GM19328 (cell line): ENCODE measurements at regions not wholly inside any gene's neighbourhood (a gene's known extent, or its start where the extent isn't known, plus 50 kb on each side); places are given as distances from the start of the nearest gene placed in this dataset.

Experiments
- ATAC-seq: cut with Tn5 transposase; IDR thresholded peaks from one replicate; pipeline ENCODE4 v1.9.1; 2021; ENCODE audit warnings: mild to moderate bottlenecking, moderate library complexity; ENCODE audit not compliant: unreplicated experiment

- ATAC-seq, result no peak
Measured at GRCh38 chr19:30293051-30293785, 79.0 kb upstream of the ZNF536 start.

- no peak for ATAC-seq
Measured at GRCh38 chr19:30297969-30298368, 74.2 kb upstream of the ZNF536 start.

- ATAC-seq, result no peak
Measured at GRCh38 chr19:30303131-30303654, 69.0 kb upstream of the ZNF536 start.

- ATAC-seq, result no peak
Measured at GRCh38 chr19:30304540-30304939, 67.6 kb upstream of the ZNF536 start.

- ATAC-seq, result no peak
Measured at GRCh38 chr19:30305346-30306060, 66.7 kb upstream of the ZNF536 start.

GRCh38 chr19:30307191-30307974, 64.8 kb upstream of the ZNF536 start:
- no peak for ATAC-seq

GRCh38 chr19:30309176-30309575, 63.0 kb upstream of the ZNF536 start:
- no peak for ATAC-seq

- no peak for ATAC-seq
Measured at GRCh38 chr19:30309905-30310601, 62.1 kb upstream of the ZNF536 start.

- no peak for ATAC-seq
Measured at GRCh38 chr19:30310602-30311263, 61.5 kb upstream of the ZNF536 start.

- no peak for ATAC-seq
Measured at GRCh38 chr19:30311911-30312310, 60.3 kb upstream of the ZNF536 start.

- ATAC-seq, result no peak
Measured at GRCh38 chr19:30312582-30313352, 59.4 kb upstream of the ZNF536 start.

GRCh38 chr19:30313353-30313750, 58.8 kb upstream of the ZNF536 start:
- ATAC-seq, result no peak

- no peak for ATAC-seq
Measured at GRCh38 chr19:30314056-30314804, 58.0 kb upstream of the ZNF536 start.

GRCh38 chr19:30314805-30315155, 57.4 kb upstream of the ZNF536 start:
- ATAC-seq, result no peak

GRCh38 chr19:30315159-30315558, 57.0 kb upstream of the ZNF536 start:
- no peak for ATAC-seq

GRCh38 chr19:30316000-30316491, 56.1 kb upstream of the ZNF536 start:
- ATAC-seq, result no peak

- ATAC-seq, result no peak
Measured at GRCh38 chr19:30316560-30317106, 55.6 kb upstream of the ZNF536 start.

GRCh38 chr19:30317403-30317802, 54.8 kb upstream of the ZNF536 start:
- ATAC-seq, result no peak
